Right lobe of liver (tissue), 4 donors: ENCODE measurements at regions not wholly inside any gene's neighbourhood (a gene's known extent, or its start where the extent isn't known, plus 50 kb on each side); places are given as distances from the start of the nearest gene placed in this dataset.

Experiments used
- CTCF ChIP-seq, 4 donors: fragments of 200-600 bp in 3 of 4; fragments of 450-650 bp in 1 of 4; IDR thresholded peaks; one replicate each; pipeline versions ENCODE4 v1.5.1 to v1.8.0; 2016 to 2022; ENCODE audit warnings: antibody characterized with exemption in 4 of 4, mild to moderate bottlenecking in 2 of 4
- POLR2A ChIP-seq: fragments of 450-650 bp; IDR thresholded peaks from one replicate; pipeline ENCODE4 v1.6.1; 2017; ENCODE audit warnings: antibody characterized with exemption, mild to moderate bottlenecking
- donor health status: DM: no; HTN: no; CAD: no.
- donor health status: DM: no; HTN: no; CAD: no.
- donor health status: DM: no; HTN: yes; CAD: no.

GRCh38 chr18:24846138-24846537, 385.7 kb downstream of the HRH4 start:
- TF ChIP-seq CTCF (IDR thresholded peaks at IDR 0.05) = no peak
- TF ChIP-seq POLR2A = no peak
